MM.1S (cell line): ENCODE measurements at regions not wholly inside any gene's neighbourhood (a gene's known extent, or its start where the extent isn't known, plus 50 kb on each side); places are given as distances from the start of the nearest gene placed in this dataset.

ENCODE experiments used
- EZH2phosphoT487 ChIP-seq: fragments of 300-600 bp; sonication (generic); IDR thresholded peaks from 2 replicates; pipeline ENCODE4 v1.6.1; 2018; ENCODE audit warnings: antibody characterized with exemption, low read length
- TF ChIP-seq, protein P1 (sequence below): fragments of 300-600 bp; sonication (generic); IDR thresholded peaks from 2 replicates; pipeline ENCODE4 v1.5.1; 2016; ENCODE audit warnings: antibody characterized with exemption, low read length, mixed read lengths

DNA sequence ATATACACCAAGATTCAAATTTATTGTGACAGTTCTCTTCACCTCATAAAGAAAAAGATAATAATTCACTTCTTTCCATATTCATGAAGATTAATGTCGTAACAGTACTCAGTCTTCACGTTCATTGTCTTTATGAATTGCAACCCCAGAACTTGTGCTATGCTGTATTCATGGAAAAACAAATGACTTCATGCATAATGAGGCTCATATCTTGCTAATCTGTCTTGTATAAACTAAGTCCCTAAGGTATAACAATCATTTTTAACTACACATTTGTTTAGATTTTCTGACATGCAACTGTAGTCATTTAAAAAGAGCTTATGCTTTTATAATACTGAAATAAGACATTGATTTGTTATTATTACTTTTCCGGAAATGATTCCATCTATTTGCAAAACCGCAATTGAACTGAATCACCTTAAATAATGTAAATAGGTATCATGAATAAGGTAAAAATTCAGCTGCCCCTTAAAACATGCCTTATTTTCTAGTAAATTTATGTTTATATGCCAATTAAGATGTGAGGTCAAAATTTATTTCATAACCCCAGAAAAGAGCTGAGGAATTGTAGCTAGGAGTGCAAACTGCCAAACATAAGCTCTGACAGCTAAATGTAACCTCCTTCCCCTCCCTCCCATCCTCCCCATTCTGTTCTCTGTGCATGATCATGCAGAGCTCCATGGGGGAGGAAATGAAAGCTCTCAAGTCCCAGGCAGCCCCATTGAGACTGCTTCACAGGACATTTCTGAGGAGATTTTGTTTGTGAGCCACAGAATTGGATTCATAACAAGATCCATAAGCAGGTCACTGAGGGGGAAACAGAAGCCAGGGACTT is 301.6 kb downstream of the ATP23 start:
- TF ChIP-seq, protein P1, sequence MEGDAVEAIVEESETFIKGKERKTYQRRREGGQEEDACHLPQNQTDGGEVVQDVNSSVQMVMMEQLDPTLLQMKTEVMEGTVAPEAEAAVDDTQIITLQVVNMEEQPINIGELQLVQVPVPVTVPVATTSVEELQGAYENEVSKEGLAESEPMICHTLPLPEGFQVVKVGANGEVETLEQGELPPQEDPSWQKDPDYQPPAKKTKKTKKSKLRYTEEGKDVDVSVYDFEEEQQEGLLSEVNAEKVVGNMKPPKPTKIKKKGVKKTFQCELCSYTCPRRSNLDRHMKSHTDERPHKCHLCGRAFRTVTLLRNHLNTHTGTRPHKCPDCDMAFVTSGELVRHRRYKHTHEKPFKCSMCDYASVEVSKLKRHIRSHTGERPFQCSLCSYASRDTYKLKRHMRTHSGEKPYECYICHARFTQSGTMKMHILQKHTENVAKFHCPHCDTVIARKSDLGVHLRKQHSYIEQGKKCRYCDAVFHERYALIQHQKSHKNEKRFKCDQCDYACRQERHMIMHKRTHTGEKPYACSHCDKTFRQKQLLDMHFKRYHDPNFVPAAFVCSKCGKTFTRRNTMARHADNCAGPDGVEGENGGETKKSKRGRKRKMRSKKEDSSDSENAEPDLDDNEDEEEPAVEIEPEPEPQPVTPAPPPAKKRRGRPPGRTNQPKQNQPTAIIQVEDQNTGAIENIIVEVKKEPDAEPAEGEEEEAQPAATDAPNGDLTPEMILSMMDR: no peak
- TF ChIP-seq EZH2phosphoT487: no peak
